ENCODE measurements at regions not wholly inside any gene's neighbourhood (a gene's known extent, or its start where the extent isn't known, plus 50 kb on each side); places are given as distances from the start of the nearest gene placed in this dataset.

GRCh38 chr6:164230259-164230658, 815.7 kb downstream of the QKI start:
- ATAC-seq (no peak), DNase-seq (ENCODE audit: low read depth, low spot score) (no peak)
- H3K4me2 ChIP-seq (ENCODE audit: low read length): no peak overlapping the region
- H3K4me1 ChIP-seq (ENCODE audit: control insufficient read depth in 1 of 2, insufficient read depth in 2 of 2, low read length in 2 of 2): no peaks in the 10 kb centered on the region
- TF ChIP-seq ZNF274 (IDR thresholded peaks at IDR 0.05; ENCODE audit: low read depth, low read length) (no peak), TCF7L2 (IDR thresholded peaks at IDR 0.05; ENCODE audit: borderline replicate concordance, extremely low read depth, insufficient read depth, insufficient read length) (no peak), FOSL1 (IDR thresholded peaks at IDR 0.05; ENCODE audit: low read depth) (no peak), EZH2 (IDR thresholded peaks at IDR 0.05) (no peak), POLR2A (IDR thresholded peaks at IDR 0.05; ENCODE audit: borderline replicate concordance, extremely low read depth, insufficient read depth, insufficient read length) (no peak), SRF (IDR thresholded peaks at IDR 0.05; ENCODE audit: low read depth) (no peak), ATF3 (IDR thresholded peaks at IDR 0.05) (no peak), EGR1 (IDR thresholded peaks at IDR 0.05; ENCODE audit: low read depth) (no peak), ZBTB33 (IDR thresholded peaks at IDR 0.05; ENCODE audit: extremely low read depth, insufficient replicate concordance, low read length) (no peak), ZFX (IDR thresholded peaks at IDR 0.05) (no peak), ELF1 (IDR thresholded peaks at IDR 0.05; ENCODE audit: borderline replicate concordance, low read depth) (no peak), POLR2AphosphoS5 (IDR thresholded peaks at IDR 0.05; ENCODE audit: low read depth, low read length) (no peak), CBX3 (IDR thresholded peaks at IDR 0.05; ENCODE audit: low read depth) (no peak), MAX (IDR thresholded peaks at IDR 0.05) (no peak), CTCF (IDR thresholded peaks at IDR 0.05 in 2 of 3, conservative IDR thresholded peaks at IDR 0.05 in 1 of 3; ENCODE audit: borderline replicate concordance in 1 of 3, insufficient read depth in 1 of 3, low read depth in 2 of 3, low read length in 2 of 3) (no peak)
- H3K4me3 ChIP-seq (replicated peaks in 1 of 2; ENCODE audit: low read depth in 1 of 2, low read length in 2 of 2): no peak overlapping the region
- H3K79me2 ChIP-seq (ENCODE audit: insufficient read depth, low read length): no peaks in the 10 kb centered on the region
- peaks cover 0 to 12% of the 10 kb centered on the region in 2 experiments; a peak in 2 of 4 replicates for H3K9me3 ChIP-seq (ENCODE audit: control insufficient read depth in 1 of 2, insufficient read depth in 1 of 2, low read depth in 1 of 2, low read length in 2 of 2)
- no peak overlapping the region for H2AFZ ChIP-seq (ENCODE audit: low read depth, low read length, poor library complexity, severe bottlenecking)
- H4K20me1 ChIP-seq (ENCODE audit: insufficient read depth): no peaks in the 10 kb centered on the region
- H3K36me3 ChIP-seq (ENCODE audit: control insufficient read depth in 1 of 2, insufficient read depth in 2 of 2, low read length in 2 of 2): no peaks in the 10 kb centered on the region
- RAD21 ChIA-PET (ENCODE audit: low non-redundant PET in 1 of 2, low total read pairs in 2 of 2, uncharacterized antibody in 2 of 2, unreplicated experiment in 2 of 2): no interaction called here
- intact Hi-C loops (cut with micrococcal nuclease): no loop called here
- no peak overlapping the region for H3K9ac ChIP-seq (ENCODE audit: low read length)
- H3K9me2 ChIP-seq (ENCODE audit: insufficient read depth): no peaks in the 10 kb centered on the region
- no peak overlapping the region for H3K27ac ChIP-seq (ENCODE audit: low read depth, low read length)
- POLR2A ChIA-PET: no interaction called here
- BruUV-seq (replicated peaks): no TSS peak
- CTCF ChIA-PET: no interaction called here
- no peaks in the 10 kb centered on the region for H3K27me3 ChIP-seq (ENCODE audit: insufficient read depth, low read length)
